GM12878 (cell line): ENCODE measurements at regions not wholly inside any gene's neighbourhood (a gene's known extent, or its start where the extent isn't known, plus 50 kb on each side); places are given as distances from the start of the nearest gene placed in this dataset.

Experiments used
- ATAC-seq: fragments of 200-7000 bp; cut with Tn5 transposase; 3 replicates; pipeline ENCODE4 v1.9.1; 2020; ENCODE audit warnings: mild to moderate bottlenecking, moderate library complexity
- BruUV-seq: library from RNA; stranded (reverse); fragments of 400-500 nt; replicated peaks from 2 replicates; lab custom pipeline; 2021; lab: Mats Ljungman, UMichigan
- CTCF ChIA-PET: fragments of 300-600 bp; sonication (Branson Sonifier 250); formaldehyde crosslinking; extraction: SDS; loops from one replicate; lab custom pipeline; 2021; ENCODE audit warnings: inconsistent platforms; lab: Yijun Ruan, JAX
- POLR2A ChIA-PET: fragments of 350-600 bp; formaldehyde crosslinking; extraction: SDS; loops from one replicate; lab custom pipeline; 2021; ENCODE audit warnings: inconsistent platforms; lab: Charles Lee
- RAD21 ChIA-PET: fragments of 300-600 bp; sonication (Branson Sonifier 250); formaldehyde crosslinking; loops from one replicate; lab custom pipeline; 2023; ENCODE audit warnings: antibody characterized with exemption; ENCODE audit not compliant: unreplicated experiment; lab: Charles Lee
- SMC1A ChIA-PET: fragments of 300-600 bp; sonication (Branson Sonifier 250); formaldehyde crosslinking; loops from one replicate; lab custom pipeline; 2023; ENCODE audit not compliant: unreplicated experiment, uncharacterized antibody; lab: Charles Lee
- DNase-seq: peaks from one replicate; pipeline ENCODE4 v3.0.0-alpha.2; 2011; ENCODE audit warnings: low read depth, low spot score
- FAIRE-seq: peaks from 3 replicates; lab custom pipeline; 2011; peaks lifted over from hg19 to GRCh38; lab: Jason Lieb, UNC
- H2AFZ ChIP-seq: 2 replicates; pipeline ENCODE4 v1.6.0; 2011; ENCODE audit warnings: low read depth, low read length, control low read depth; ENCODE audit not compliant: control insufficient read depth
- H3K27ac ChIP-seq: 2 replicates; pipeline ENCODE4 v1.5.1; 2011; ENCODE audit warnings: control low read depth; ENCODE audit not compliant: control insufficient read depth, insufficient read depth
- H3K27me3 ChIP-seq, 2 experiments: replicated peaks in 1 of 2; 2 replicates each; pipeline versions ENCODE4 v1.6.0 to v1.6.1; 2011; ENCODE audit warnings: low read length in 1 of 2; ENCODE audit not compliant: control insufficient read depth in 2 of 2, insufficient read depth in 2 of 2
- H3K36me3 ChIP-seq, 2 experiments: 2 replicates each; pipeline ENCODE4 v1.5.1; 2011; ENCODE audit warnings: low read length in 1 of 2; ENCODE audit not compliant: control insufficient read depth in 2 of 2, insufficient read depth in 2 of 2
- H3K4me1 ChIP-seq: 2 replicates; pipeline ENCODE4 v1.6.1; 2011; ENCODE audit warnings: mild to moderate bottlenecking, low read length, moderate library complexity, mixed read lengths; ENCODE audit not compliant: control insufficient read depth, insufficient read depth
- H3K4me2 ChIP-seq: 2 replicates; pipeline ENCODE4 v1.6.0; 2011; ENCODE audit warnings: control low read depth; ENCODE audit not compliant: control insufficient read depth, insufficient read depth
- H3K4me3 ChIP-seq: fragments of 200-600 bp; sonication (generic); 2 replicates; pipeline ENCODE4 v1.5.1; 2016
- H3K79me2 ChIP-seq: 2 replicates; pipeline ENCODE4 v1.6.0; 2011; ENCODE audit warnings: low read length; ENCODE audit not compliant: control insufficient read depth, insufficient read depth
- H3K9ac ChIP-seq: 2 replicates; pipeline ENCODE4 v1.8.0; 2011; ENCODE audit warnings: low read length, control low read depth, mixed read lengths; ENCODE audit not compliant: control insufficient read depth, insufficient read depth
- H3K9me3 ChIP-seq: replicated peaks from 3 replicates; pipeline ENCODE4 v1.5.1; 2011; ENCODE audit warnings: mild to moderate bottlenecking, low read length; ENCODE audit not compliant: control insufficient read depth, insufficient read depth
- H4K20me1 ChIP-seq: 2 replicates; pipeline ENCODE4 v1.6.0; 2011; ENCODE audit not compliant: control insufficient read depth, insufficient read depth
- CBX5 ChIP-seq: sonication (generic); IDR thresholded peaks from 2 replicates; pipeline ENCODE4 v1.6.1; 2016; ENCODE audit warnings: low read depth, moderate library complexity, mild to moderate bottlenecking, inconsistent platforms
- E2F4 ChIP-seq: IDR thresholded peaks from 2 replicates; pipeline ENCODE4 v1.6.1; 2012; ENCODE audit warnings: low read depth, low read length, improper control_type of control experiment
- ETV6 ChIP-seq, 2 experiments: fragments of 450-650 bp in 1 of 2; IDR thresholded peaks in 1 of 2; conservative IDR thresholded peaks in 1 of 2; 2 replicates each; pipeline ENCODE4 v1.6.1; 2014; ENCODE audit warnings: antibody characterized with exemption in 1 of 2, borderline replicate concordance in 1 of 2, low read depth in 1 of 2, mild to moderate bottlenecking in 1 of 2, moderate library complexity in 1 of 2
- HDAC2 ChIP-seq: fragments of 200-600 bp; sonication (generic); IDR thresholded peaks from 2 replicates; pipeline ENCODE4 v1.6.1; 2017
- HDAC6 ChIP-seq: fragments of 200-600 bp; sonication (generic); IDR thresholded peaks from one replicate; pipeline ENCODE4 v1.8.0; 2017; ENCODE audit warnings: antibody characterized with exemption; ENCODE audit not compliant: unreplicated experiment
- IRF4 ChIP-seq: IDR thresholded peaks from 2 replicates; pipeline ENCODE4 v1.6.1; 2011; ENCODE audit warnings: low read depth, low read length
- MAX ChIP-seq: IDR thresholded peaks from 2 replicates; pipeline ENCODE4 v1.6.1; 2012; ENCODE audit warnings: low read depth, low read length, improper control_type of control experiment
- NKRF ChIP-seq: fragments of 450-650 bp; conservative IDR thresholded peaks from 2 replicates; pipeline ENCODE4 v1.6.1; 2017; ENCODE audit warnings: mild to moderate bottlenecking, moderate library complexity
- PBX3 ChIP-seq: IDR thresholded peaks from 2 replicates; pipeline ENCODE4 v1.6.1; 2011; ENCODE audit warnings: mild to moderate bottlenecking, low read depth, low read length, moderate library complexity; ENCODE audit not compliant: insufficient replicate concordance
- RELB ChIP-seq: fragments of 450-650 bp; IDR thresholded peaks from 2 replicates; pipeline ENCODE4 v1.6.1; 2017; ENCODE audit warnings: low read depth, mild to moderate bottlenecking, moderate library complexity
- SMAD5 ChIP-seq: IDR thresholded peaks from 2 replicates; pipeline ENCODE4 v1.6.1; 2016; ENCODE audit warnings: antibody characterized with exemption, low read depth
- SRF ChIP-seq, 2 experiments: IDR thresholded peaks; 2 replicates each; pipeline ENCODE4 v1.6.1; 2011; ENCODE audit warnings: low read depth in 2 of 2, low read length in 2 of 2, mild to moderate bottlenecking in 1 of 2, moderate library complexity in 1 of 2
- ZBTB33 ChIP-seq: fragments of 450-650 bp; IDR thresholded peaks from 2 replicates; pipeline ENCODE4 v1.6.1; 2017; ENCODE audit warnings: mild to moderate bottlenecking
- ZZZ3 ChIP-seq: IDR thresholded peaks from 2 replicates; pipeline ENCODE4 v1.6.1; 2011; ENCODE audit warnings: low read depth; ENCODE audit not compliant: control insufficient read depth, insufficient read length
- WGBS: methylation state at CpG from one replicate; pipeline ENCODE4 v1.1.6; 2016; ENCODE audit warnings: low lambda C conversion rate; ENCODE audit not compliant: insufficient replicate concordance, insufficient coverage; ENCODE audit errors: missing lambda C conversion rate; 5-methylcytosine and 5-hydroxymethylcytosine counted together
- in situ Hi-C: fragments of 300-500 bp; cut with MboI; formaldehyde crosslinking; loops from 9 replicates; pipeline ENCODE4 v1.14.3; 2018; ENCODE audit warnings: mixed read lengths
- intact Hi-C: fragments of 100-400 bp; cut with micrococcal nuclease; formaldehyde crosslinking; loops from one replicate; pipeline ENCODE4 v1.14.2; 2022; ENCODE audit not compliant: unreplicated experiment

- no peaks in the 10 kb centered on the region; the same call in 2 of the 3 replicates for H3K9me3 ChIP-seq
- H3K9ac ChIP-seq: no peak overlapping the region
- H2AFZ ChIP-seq: no peak overlapping the region
- intact Hi-C loops: no loop called here
- no TSS peak for BruUV-seq
- WGBS: 48% methylated on average over 12 of the region's 12 CpGs
- H4K20me1 ChIP-seq: no peaks in the 10 kb centered on the region
- H3K36me3 ChIP-seq: no peaks in the 10 kb centered on the region
- no peak overlapping the region for H3K4me2 ChIP-seq
- no peaks in the 10 kb centered on the region for H3K4me1 ChIP-seq
- DNase-seq: no peak
- ChIA-PET POLR2A (no interaction called here), SMC1A (no interaction called here), RAD21 (no interaction called here), CTCF (no interaction called here)
- H3K27ac ChIP-seq: no peak overlapping the region
- H3K27me3 ChIP-seq: no peaks in the 10 kb centered on the region
- H3K4me3 ChIP-seq: no peak overlapping the region
- H3K79me2 ChIP-seq: no peaks in the 10 kb centered on the region
- in situ Hi-C loops: no loop called here
- FAIRE-seq: no peak
- no peak for ATAC-seq
- TF ChIP-seq HDAC6 (no peak), ETV6 (conservative IDR thresholded peaks at IDR 0.05 in 1 of 2, IDR thresholded peaks at IDR 0.05 in 1 of 2; ENCODE audit: borderline replicate concordance in 1 of 2, low read depth in 1 of 2) (no peak), RELB (no peak), E2F4 (no peak), SMAD5 (no peak), ZBTB33 (no peak), SRF (IDR thresholded peaks at IDR 0.05; ENCODE audit: low read depth in 2 of 2, low read length in 2 of 2) (no peak), ZZZ3 (no peak), NKRF (no peak), PBX3 (no peak), CBX5 (no peak), IRF4 (no peak), HDAC2 (no peak), MAX (no peak)
Observed at GRCh38 chr4:108399610-108400265, 220.6 kb upstream of the RPL34 start.
